NOMO-1 (cell line): ENCODE measurements at regions not wholly inside any gene's neighbourhood (a gene's known extent, or its start where the extent isn't known, plus 50 kb on each side); places are given as distances from the start of the nearest gene placed in this dataset.
"Not testable (repeated sequence)": the region's sequence is repeated elsewhere in the genome, so short reads cannot be mapped to it uniquely, and the experiment has no call there.

Source experiments
- DNase-seq, 2 experiments: peaks; one replicate each; lab custom pipeline; 2025; ENCODE audit not compliant: unreplicated experiment in 2 of 2; lab: John Stamatoyannopoulos, UW

DNA sequence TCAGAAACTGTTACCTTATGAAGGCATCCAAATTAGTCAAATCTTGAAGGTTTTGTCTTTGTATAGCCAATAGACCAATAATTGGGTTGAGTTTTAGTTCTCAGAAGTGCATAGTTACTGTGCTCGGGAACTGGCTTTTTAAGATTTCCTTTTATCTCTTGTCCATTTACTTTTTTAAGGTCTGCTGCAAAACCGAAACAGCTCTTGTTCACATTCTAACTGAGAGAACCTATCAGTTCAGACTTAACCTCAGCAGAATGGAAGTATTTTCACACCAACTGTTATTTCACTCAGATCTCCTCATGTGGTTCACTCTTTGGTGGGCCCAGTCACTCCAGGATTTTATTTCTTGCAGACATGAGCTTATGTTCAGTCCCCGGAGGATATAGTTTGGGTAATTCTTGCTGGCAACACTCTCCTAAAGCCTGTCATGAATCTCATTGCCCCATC is 55.5 kb downstream of the TPBG start:
- DNase-seq = no peak

- no peak for DNase-seq
Measured at GRCh38 chr6:82419859-82420258, 56.2 kb downstream of the TPBG start.

DNA sequence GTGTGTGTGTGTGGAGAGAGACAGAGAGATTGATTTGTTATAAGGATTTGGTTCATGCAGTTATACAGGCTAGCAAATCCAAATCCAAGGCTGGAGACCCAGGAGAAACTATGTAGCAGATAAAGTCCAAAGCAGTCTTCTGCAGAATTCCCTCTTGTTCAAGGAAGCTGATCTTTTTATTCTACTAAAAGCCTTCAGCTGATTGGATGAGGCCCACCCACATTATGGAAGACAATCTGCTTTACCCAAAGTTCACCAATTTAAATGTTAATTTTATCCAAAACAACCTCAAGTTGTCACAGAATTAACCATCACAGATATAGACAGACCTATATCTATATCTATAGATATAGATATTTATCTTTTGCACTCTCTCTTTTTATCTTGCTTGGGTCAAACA is 67.0 kb downstream of the TPBG start:
- no peak for DNase-seq

GRCh38 chr6:82436740-82437139 is 73.1 kb downstream of the TPBG start:
- no peak for DNase-seq

DNA sequence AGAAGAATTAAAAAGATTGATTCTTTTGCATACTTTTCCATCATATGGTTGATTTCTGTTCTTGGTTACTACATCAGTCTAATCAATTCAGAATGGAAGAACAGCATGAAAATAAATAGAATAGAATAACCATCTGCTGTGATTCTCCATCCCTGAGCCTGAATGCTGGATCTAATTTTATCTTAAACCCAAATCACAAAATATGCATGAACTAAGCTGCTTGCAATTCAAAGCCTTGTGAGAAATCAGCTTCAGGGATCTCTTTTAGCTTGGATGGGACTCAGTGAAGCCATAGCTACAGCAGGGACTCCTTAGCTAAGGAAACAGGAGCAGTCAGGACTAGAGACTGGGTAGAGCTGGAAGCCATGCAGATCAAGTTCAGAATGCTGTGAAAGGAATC is 74.1 kb downstream of the TPBG start:
- DNase-seq = no peak

DNA sequence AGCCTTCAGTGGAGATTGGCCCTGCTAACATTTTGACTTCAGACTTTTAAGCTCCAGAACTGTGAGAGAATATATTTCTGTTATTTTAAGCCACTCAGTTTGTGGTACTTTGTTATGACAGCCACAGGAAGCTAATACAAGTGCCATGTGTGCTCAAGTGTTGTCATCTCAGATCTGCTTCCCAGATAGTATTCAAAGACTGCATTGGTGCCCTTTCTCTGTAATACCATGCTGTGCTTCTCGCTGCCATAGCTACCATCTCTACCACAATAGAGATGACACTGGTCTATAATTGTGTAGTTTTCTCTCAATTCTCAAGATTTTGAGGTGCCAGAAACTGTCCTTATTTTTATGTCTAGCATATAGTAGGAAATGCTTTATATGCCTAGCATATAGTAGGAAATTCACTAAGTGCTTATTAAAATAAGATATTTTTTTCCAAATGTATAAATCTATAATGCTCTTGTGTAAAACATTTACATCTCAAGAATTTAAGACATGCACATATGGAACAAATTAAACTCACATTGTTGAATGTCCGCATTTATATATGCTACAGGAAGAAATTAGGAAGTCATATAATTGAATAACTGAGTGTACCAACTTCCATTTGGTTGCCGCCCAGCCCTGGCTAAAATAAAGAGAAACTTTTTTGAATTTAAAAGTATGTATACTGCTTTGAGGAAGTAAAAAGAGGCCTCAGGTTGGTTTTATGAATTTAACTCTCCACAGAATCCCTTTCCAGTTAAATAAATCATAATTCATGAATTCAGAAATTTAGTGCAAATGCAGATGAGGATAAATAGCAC is 77.6 kb downstream of the TPBG start:
- no peak for DNase-seq

DNA sequence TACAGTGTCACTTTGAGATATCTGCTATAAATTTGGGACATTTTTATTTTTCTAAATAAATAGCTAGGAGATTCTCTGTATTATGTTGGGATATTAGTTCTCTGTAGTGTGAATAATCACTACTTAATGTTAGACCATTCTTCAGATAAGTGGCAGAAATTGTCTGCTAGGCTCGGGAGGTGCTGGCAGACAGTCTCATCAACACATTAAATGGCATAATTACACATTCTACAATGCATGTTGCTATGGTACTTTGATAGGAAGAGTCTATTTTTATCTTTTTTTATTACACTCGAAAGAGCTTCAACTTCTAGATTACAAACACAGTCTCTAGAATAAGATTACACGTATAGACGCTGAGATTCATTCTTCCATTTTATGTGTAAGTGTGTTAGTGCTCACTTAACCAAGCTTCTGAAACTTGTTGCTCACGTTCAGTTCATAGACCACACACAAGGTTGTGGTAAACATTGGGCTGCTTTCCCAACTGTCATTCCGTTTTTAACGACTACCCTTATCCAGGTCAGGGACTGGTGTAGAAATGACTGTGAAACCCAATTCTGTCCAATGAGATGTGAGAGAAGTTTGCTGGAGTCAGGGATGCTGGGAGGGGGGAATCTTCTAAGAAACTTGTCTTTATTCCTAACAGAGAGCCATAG is 78.6 kb downstream of the TPBG start:
- DNase-seq = no peak

- no peak for DNase-seq
Measured at GRCh38 chr6:82458147-82458546, 94.5 kb downstream of the TPBG start.

GRCh38 chr6:82458705-82459104 is 95.1 kb downstream of the TPBG start:
- DNase-seq = no peak

DNA sequence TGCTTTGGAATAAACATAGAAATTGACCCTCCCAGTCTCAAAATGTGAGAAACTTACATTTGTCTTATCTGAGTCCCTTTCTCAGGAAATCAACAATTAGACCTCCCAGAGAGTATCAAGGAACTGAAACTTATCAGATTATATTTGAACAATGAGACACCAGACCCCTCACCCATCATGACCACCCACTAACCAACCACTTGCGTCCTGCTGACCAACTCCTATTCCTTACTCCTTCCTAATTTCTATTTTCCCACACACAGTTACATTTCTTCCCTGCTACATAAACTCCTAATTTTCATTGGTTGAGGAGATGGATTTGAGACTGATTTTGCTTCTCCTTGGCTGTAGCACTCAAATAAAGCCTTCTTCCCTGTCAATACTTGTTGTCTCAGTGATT is 97.9 kb downstream of the TPBG start:
- no peak for DNase-seq

DNA sequence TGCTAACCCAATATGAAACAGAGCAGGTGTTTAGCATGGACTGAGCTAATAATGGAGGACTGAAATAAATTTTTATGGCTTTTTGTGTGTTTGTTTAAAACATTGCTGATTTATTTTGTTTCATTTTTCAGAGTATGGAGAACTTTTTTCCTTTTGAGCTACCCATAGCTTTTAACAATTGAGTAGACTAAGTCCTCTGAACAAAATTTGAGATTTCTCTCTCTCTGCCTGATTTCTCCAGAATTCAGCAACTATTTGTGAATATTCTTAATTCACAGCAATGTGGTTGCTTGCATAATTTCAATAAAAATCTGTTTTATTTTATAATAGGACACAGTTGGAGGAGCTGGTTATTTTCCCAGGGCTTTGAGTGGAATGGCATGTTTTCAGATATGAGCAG is 103.7 kb downstream of the TPBG start:
- no peak for DNase-seq

DNA sequence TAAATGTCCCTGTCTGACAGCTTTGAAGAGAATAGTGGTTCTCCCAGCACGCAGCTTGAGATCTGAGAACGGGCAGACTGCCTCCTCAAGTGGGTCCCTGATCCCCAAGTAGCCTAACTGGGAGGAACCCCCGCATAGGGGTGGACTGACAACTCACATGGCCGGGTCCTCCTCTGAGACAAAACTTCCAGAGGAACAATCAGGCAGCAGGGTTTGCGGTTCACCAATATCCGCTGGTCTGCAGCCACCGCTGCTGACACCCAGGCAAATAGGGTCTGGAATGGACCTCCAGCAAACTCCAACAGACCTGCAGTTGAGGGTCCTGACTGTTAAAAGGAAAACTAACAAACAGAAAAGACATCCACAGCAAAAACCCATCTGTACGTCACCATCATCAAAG is 106.5 kb downstream of the TPBG start:
- not testable (repeated sequence) for DNase-seq

- DNase-seq = not testable (repeated sequence)
Measured at GRCh38 chr6:82475106-82475505, 111.5 kb downstream of the TPBG start.

DNA sequence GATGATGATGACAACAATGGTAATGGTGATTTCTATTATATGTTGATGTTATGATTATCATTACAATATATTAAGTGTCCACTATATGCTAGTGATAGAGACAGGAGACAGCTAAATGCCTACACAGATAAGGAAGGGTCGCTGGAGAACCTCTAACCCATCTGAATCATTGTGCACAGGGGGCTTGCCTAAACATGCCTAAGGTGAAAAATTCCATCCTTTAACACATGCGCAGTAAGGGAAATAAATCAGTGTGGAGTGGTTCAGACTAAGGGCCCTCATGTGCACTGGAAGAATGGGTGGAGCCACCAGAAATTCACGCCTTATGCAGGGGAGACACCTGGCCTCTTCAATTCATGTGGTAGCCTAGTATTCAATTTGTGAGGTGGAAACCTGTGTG is 120.4 kb downstream of the TPBG start:
- DNase-seq = no peak

DNA sequence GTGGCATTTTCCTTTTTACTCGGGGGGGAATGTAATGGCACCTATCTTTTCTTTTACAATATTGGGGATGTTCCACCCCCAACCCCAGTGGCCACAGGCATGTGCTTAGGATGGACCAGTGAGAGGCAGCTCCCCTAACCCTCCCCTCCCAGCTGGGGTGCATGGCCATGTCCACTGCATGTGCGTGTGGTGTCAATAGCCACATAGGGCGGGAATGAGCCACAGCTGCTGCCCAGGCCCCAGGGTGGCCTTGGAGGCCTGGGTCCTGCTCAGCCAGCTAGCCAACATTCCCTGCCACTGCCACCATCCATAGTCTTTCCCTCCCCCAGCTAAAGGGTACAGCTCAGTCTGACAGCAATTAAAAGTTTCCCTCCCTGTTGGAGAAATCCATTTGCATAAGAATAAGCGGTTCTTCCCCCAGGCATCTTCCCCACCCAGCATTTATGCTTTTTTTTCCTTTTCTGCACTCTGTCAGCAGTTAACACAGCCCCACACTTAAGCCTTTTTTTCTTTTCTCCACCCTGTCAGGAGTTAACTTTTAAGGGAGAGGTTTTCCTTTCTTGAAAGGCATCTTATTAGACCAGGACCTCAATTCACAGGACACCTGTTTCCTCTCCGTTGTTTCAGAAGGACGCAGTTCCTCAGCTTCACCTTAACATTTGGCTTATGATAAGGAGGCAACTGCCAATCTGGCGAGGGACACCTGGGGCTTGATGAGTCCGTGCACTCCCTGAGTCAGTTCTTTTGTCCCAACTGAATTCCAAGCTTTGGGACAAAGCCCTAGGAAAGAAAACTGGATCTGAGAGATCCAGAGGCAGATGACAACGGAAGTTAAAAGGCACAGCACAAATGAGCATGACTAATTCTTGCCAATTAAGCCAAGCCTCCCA is 121.4 kb downstream of the TPBG start:
- no peak for DNase-seq

GRCh38 chr6:82487895-82488294 is 124.3 kb downstream of the TPBG start:
- DNase-seq = no peak

DNA sequence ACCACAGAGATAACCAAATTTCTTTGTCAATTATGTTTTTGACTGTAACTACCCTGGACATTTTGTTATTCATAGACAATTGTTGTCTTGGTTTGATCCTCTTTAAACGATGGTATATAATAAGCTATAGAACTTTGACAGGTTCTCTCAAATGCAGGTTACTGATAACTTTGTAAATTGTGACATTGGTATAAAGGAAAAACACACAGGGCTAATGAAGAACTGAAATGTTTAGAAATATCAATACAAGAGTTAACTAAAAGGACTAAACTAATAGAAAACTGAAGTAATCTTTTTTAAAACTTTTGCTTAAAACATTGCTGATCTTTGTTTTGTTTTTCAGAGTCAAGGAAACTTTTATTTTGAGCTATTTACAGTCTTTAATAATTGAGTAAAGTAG is 124.8 kb downstream of the TPBG start:
- DNase-seq = no peak

GRCh38 chr6:82492134-82492533 is 128.5 kb downstream of the TPBG start:
- no peak for DNase-seq

- DNase-seq = no peak
Measured at GRCh38 chr6:82493467-82493866, 129.8 kb downstream of the TPBG start.

DNA sequence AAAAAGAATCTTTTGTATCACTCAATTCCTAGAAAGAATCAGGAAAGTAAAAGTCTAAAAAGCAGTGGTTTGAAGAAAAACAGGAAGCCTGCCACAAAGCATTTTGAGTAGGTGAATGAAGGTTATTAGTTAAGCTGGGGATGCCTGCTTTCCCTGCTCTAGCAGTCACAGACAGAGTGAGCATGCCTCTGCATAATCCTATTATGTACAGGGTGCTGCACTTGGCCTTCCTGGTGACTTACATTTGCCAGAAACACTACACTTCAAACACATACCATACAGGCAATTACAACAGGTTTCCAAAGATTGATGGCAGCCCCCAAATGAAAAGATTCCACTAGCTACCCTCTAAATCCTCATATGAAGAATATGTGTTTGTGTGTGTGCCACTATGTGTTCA is 130.8 kb downstream of the TPBG start:
- no peak for DNase-seq

DNA sequence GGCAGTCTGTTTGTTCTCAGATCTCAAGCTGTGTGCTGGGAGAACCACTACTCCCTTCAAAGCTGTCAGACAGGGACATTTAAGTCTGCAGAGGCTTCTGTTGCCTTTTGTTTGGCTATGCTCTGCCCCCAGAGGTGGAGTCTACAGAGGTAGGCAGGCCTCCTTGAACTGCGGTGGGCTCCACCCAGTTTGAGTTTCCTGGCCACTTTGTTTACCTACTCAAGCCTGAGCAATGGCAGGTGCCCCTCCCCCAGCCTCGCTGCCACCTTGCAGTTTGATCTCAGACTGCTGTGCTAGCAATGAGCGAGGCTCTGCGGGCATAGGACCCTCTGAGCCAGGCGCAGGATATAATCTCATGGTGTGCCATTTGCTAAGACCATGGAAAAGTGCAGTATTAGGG is 138.3 kb downstream of the TPBG start:
- not testable (repeated sequence) for DNase-seq
